ENCODE measurements at regions not wholly inside any gene's neighbourhood (a gene's known extent, or its start where the extent isn't known, plus 50 kb on each side); places are given as distances from the start of the nearest gene placed in this dataset.

GRCh38 chr14:84036840-84037239 is 1493.1 kb upstream of the FLRT2 start:
- in situ Hi-C loops (cut with MboI; ENCODE audit: low pct_unique_long_range_greater_than_20kb, low sequenced_read_pairs, unreplicated experiment): no loop called here
- TF ChIP-seq CTCF (IDR thresholded peaks at IDR 0.05; ENCODE audit: extremely low read depth, insufficient read depth, missing control alignments): no peak
- no peak for DNase-seq (ENCODE audit: low spot score)

DNA sequence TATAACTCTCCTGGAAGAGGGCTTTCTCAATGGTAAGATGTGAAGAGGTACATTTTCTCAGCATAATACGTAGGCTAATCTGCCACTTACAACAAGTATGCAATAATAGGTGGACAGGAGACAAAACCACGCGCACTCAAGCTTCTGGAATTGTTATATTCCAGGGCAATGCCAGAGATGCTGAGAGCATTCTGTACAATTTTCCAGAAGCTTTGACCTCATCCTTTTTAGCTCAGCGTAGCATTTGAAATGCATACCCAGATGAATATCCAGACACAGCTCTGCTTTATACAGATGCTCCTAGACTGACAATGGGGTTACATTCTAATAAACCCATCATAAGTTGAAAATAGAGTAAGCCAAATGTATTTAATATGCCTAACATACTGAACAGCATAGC is 1492.4 kb upstream of the FLRT2 start:
- TF ChIP-seq CTCF (IDR thresholded peaks at IDR 0.05; ENCODE audit: extremely low read depth, insufficient read depth, missing control alignments): no peak
- in situ Hi-C loops (cut with MboI; ENCODE audit: low pct_unique_long_range_greater_than_20kb, low sequenced_read_pairs, unreplicated experiment): no loop called here
- DNase-seq (ENCODE audit: low spot score): no peak

DNA sequence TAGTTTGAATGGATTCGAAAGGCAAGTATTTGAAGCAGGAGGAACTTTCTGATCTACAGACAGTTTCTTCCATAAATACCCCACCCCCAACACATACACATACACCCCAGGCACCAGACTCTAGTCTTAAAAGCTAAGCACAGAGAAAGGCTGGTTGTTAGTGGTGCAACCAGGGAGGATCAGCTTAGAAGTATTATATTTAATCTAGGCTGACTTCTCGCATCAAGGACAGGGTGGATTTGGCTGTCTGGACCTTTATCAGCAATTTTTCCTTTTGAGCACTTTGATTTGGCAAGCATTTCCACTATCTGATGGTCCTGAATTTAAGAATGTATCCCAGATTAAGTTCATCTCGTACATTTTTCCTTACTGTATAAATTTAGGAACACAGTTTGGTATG is 1489.8 kb upstream of the FLRT2 start:
- no peak for DNase-seq (ENCODE audit: low spot score)
- no peak for TF ChIP-seq CTCF (IDR thresholded peaks at IDR 0.05; ENCODE audit: extremely low read depth, insufficient read depth, missing control alignments)
- in situ Hi-C loops (cut with MboI; ENCODE audit: low pct_unique_long_range_greater_than_20kb, low sequenced_read_pairs, unreplicated experiment): no loop called here

DNA sequence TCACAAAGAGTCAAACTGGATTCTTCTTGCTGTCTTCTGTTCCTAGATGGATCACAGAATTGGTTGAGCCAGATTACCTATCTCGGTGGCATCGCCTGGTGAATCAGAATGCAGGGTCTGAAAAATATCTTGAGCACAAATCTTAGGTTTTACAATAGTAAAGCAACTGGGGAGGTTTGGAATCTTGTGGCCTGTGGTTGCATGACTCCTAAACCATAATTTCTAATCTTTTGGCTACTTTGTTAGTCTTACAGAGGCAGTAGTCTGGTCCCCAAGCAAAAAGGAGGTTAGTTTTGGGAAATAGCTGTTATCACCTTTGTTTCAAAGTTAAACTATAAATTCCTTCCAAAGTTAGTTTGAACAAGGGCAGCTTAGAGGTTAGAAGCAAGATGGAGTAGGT is 1488.5 kb upstream of the FLRT2 start:
- no peak for TF ChIP-seq CTCF (IDR thresholded peaks at IDR 0.05; ENCODE audit: extremely low read depth, insufficient read depth, missing control alignments)
- DNase-seq (ENCODE audit: low spot score): no peak
- in situ Hi-C loops (cut with MboI; ENCODE audit: low pct_unique_long_range_greater_than_20kb, low sequenced_read_pairs, unreplicated experiment): no loop called here

- in situ Hi-C loops (cut with MboI; ENCODE audit: low pct_unique_long_range_greater_than_20kb, low sequenced_read_pairs, unreplicated experiment): no loop called here
- no peak for TF ChIP-seq CTCF (IDR thresholded peaks at IDR 0.05; ENCODE audit: extremely low read depth, insufficient read depth, missing control alignments)
- no peak for DNase-seq (ENCODE audit: low spot score)
These were observed 1487.0 kb upstream of the FLRT2 start for GRCh38 chr14:84042992-84043391.

DNA sequence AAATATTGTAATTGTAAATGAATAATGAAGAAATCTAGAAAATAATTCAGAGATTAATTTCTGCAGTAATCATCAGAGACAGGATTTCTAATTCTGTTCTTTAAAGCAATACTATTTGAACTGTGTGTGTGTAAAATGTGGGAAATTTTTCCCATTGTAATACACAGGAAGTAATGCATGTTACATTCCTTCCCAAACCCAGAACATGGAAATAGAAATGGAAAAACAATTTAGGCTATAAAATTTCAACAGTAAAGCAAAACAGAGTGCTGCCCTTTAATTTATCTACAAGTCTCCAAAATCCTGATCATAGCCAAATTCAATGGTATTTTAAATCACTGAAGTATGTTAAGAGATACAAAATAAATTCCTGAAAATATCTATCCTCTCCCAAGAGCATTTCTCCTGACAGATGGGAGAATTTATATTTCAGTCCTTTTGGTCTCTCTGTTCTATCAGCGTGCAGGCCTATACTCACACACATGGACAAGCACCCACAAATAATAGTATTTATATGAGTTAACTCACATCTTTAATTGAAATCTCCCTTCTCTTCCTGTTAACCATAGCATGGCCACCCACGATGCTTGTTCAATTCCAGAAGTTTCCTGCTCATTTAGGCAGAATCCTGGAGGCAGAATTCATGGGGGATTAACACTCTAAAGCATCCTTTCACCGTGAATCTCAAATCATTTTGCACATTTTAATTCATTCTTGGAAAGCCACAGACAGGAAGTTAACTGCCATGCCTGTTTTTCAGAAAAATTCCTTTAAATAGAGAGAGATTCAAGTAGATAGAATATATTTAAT is 1465.4 kb upstream of the FLRT2 start:
- no peak for DNase-seq (ENCODE audit: low spot score)
- TF ChIP-seq CTCF (IDR thresholded peaks at IDR 0.05; ENCODE audit: extremely low read depth, insufficient read depth, missing control alignments): no peak
- in situ Hi-C loops (cut with MboI; ENCODE audit: low pct_unique_long_range_greater_than_20kb, low sequenced_read_pairs, unreplicated experiment): no loop called here
